Activated CD4-positive, alpha-beta T cell treated with anti-CD3 and anti-CD28 coated beads, Interleukin-2, Interleukin-6, amounts not matched to agents 100 ng/mL and 50 ng/mL, durations not matched to agents 16 hours and 8 hours (primary cell): ENCODE measurements at regions not wholly inside any gene's neighbourhood (a gene's known extent, or its start where the extent isn't known, plus 50 kb on each side); places are given as distances from the start of the nearest gene placed in this dataset.

Source experiments
- DNase-seq: peaks from one replicate; pipeline ENCODE4 v3.0.0-alpha.2; 2020

GRCh38 chr14:65225299-65226159, 123.2 kb upstream of the MAX start:
- DNase-seq, result peak; percentile 43

GRCh38 chr14:65226824-65227604, 124.7 kb upstream of the MAX start:
- no peak for DNase-seq

GRCh38 chr14:65228436-65228835, 126.1 kb upstream of the MAX start:
- peak; percentile 56 for DNase-seq

GRCh38 chr14:65228956-65229747, 126.8 kb upstream of the MAX start:
- DNase-seq, result no peak

GRCh38 chr14:65229748-65230728, 127.7 kb upstream of the MAX start:
- DNase-seq, result peak; percentile 50

DNA sequence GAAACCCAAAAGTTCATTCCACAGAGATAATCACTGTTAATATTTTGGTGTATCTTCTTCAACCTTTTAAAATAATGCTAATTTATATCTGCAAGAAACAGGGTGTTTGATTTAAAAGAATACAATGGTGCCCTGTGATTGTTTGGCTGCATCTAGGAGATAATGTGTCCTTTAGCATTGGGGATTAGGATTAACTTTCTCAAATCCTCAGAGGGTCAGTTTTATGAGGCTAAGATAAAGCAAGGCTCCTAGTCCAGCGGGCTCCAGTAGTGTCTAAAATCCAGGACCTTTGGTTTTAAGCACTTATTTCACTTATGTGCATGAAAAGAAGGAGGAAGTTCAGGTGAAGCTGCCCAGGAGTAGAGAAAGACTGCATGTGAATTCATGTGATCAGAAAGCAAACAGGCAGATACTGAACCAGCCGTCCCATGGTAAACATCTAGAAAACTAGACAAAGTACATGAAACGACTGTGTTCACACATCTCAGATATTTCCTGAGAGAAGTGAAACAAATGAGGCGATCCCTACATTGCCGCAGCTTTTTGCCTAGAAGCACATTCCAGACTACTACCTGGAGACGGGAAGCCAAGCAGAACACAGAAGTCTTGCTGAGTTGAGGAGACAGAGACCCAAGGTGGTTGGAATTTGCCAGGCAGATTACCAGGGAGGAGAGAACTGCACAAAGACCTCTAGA, 129.1 kb upstream of the MAX start:
- DNase-seq, result no peak

DNA sequence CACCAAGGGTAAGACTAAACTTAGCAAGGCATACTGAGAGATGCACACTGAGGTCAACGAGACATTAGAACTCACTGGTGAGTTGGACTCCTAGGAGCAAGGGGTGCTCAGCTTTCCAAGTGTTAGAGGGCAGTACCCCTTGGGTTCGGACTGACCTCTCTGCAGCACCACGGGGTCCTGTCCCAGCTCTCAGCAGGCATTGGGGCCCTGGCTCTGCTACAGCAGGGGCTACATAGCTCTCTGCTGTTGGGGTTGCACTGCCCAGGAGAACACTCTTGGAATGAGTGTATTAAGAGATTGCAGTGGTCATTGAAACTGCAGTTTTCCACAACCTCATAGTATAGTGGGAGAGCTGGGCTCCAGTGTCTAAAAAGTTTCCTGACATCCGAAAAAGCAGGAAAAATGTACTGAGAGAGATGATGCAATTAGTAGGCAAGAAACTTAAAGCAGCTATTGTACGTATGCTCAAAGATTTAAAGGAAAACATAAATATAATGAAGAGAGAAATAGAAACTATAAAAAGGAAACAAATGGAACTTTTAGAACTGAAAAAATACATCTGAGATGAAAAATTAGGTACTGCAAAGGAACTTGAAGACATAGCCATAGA, 132.5 kb upstream of the MAX start:
- no peak for DNase-seq

GRCh38 chr14:65237023-65237814, 134.9 kb upstream of the MAX start:
- DNase-seq, result no peak

DNA sequence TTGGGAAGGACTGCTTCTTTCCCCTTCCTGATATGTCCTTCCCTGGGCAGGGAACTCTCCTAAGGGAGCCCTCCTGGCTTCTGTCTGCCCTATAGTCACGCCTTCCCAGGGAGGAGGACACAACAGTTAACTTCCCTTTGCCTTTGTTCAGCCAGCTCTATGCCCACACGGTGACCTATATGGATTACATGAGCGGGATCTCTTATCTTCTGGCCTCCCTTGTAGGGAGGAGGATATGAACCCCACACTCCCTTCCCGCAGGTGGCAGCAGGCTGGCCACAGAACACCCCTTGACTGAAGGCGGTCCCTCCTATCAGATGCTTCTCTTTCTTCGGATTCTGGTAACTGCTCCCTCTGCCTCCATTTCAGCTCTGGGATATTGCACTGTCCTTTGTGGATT, 135.6 kb upstream of the MAX start:
- no peak for DNase-seq

GRCh38 chr14:65238456-65238855, 136.1 kb upstream of the MAX start:
- DNase-seq, result no peak

- DNase-seq, result no peak
These were observed 137.0 kb upstream of the MAX start for GRCh38 chr14:65239143-65239937.

- DNase-seq, result no peak
These were observed 137.6 kb upstream of the MAX start for GRCh38 chr14:65239938-65240296.

DNA sequence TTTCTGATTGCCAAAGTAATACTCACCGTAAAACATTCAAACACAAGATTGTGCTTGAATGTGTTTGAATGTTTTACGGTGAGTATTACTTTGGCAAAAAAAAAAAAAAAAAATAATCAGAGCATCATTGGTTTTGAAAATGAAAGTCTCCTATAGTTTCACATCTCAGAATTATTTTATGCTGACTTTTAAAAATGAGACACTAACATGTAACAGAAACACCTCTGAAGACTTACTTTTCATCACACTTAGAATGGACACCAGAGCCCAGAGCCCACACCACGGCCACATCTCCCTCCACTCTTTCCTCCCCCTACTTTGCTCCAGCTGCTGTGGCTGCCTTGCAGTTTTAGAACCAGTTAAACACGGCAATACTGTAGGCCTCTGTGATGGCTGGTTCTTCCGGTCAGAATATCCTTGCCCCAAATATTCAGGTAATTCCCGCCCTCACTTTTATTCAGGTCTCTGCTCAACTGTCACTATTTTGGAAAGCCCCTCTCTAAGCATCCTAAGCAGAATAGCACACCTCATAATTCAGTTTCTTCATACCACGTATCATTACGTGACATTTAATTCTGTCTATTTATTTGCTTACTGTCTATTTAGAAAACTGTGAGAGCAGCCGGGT, 138.9 kb upstream of the MAX start:
- no peak for DNase-seq

- DNase-seq, result no peak
These were observed 140.4 kb upstream of the MAX start for GRCh38 chr14:65242732-65243134.

DNA sequence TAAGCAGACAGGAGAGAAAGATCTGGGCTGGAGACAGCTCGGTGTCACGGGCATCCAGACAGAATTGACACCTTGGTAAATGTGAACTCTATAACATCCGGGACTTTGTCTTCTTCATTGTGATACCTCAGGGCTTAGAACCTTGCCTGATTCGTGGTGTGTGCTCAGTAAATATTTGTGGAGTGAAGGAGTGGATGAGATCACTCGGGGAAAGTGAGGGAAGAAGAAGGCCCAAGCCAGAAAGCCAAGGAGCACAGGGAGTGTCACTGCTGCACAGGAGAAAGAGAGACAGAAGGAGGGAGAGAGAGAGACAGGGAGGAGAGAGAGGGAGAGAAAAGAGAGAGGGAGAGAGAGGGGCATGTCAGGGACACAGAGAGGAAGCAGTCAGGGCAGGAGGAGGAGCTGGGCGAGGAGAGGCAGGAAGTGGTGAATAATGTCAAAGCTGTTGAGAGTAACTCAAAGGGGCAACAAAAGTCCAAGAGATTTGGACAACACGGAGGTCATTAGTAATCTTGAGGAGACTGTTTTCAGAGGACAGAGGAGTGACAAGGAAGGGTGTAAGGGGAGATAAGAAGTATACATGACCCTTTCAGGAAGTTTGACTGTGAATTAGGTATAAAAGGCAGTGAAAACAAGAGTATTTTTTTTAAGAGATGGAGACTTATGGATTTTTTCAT, 141.6 kb upstream of the MAX start:
- DNase-seq, result peak; percentile 53

DNA sequence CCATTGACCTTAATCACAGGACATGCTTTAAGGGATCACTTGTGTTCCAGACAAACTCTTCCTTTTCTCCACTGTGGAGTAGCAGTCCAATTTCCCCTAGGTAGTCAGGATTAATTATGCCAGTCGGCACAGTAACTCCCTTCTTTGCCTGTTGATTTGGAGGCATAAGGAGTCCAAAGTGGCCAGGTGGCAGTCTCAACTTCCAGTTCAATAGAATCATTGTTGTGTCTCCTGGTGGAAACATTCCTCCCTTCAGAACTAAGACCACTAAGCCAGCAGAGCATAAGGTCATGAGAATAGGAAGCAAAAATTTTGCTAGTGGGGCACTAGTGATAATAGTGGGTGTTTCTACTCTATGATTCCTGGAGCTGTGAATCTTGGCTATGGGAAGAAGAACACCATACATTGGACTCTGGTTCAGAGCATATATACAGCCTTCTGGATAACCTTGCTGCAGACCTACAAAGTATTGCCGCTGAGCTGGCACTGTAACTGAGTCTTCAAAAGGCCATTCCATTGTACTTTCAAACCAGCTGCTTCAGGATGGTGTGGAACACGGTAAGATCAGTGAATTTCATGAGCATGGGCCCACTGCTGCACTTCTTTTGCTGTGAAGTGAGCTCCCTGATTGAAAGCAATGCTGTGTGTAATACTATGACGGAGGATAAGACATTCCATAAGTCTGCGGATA, 147.3 kb upstream of the MAX start:
- no peak for DNase-seq

DNA sequence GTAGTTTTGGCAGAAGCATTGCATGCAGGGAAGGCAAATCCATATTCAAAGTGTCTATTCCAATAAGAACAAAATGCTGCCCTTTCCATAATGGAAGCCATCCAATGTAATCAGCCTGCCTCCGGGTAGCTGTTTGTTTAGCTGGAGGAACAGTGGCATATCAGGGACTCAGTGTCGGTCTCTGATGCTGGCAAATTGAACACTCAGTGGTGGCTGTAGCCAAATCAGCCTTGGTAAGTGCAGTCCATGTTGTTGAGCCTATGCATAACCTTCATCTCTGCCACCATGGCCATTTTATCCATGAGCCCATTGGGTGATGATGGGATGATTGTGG, 147.8 kb upstream of the MAX start:
- no peak for DNase-seq

DNA sequence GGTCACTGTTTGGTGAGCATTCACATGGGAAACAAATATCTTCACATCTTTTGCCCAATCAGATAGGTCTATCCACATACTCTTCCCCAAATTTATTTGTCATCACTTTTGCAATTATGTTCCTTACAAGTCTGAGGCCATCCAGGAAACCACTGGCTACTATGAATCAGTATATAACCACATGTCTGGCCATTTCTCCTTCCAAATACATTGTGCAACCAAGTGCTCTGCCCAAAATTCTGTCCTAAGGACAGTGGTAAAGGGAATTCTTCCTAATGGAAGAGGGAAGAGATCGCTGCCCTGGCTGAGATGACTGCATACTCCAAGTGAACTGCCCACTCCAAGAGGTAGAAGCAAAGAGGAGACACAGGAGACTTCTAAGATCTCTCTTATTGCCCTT, 148.9 kb upstream of the MAX start:
- DNase-seq, result no peak
